AG04450 (cell line): ENCODE measurements at regions not wholly inside any gene's neighbourhood (a gene's known extent, or its start where the extent isn't known, plus 50 kb on each side); places are given as distances from the start of the nearest gene placed in this dataset.

Source experiments
- CTCF ChIA-PET: fragments of 300-600, 350-600 bp; formaldehyde crosslinking; extraction: SDS; loops from one replicate; lab custom pipeline; 2022; ENCODE audit warnings: antibody characterized with exemption, inconsistent platforms; lab: Charles Lee
- POLR2A ChIA-PET: fragments of 350-600 bp; formaldehyde crosslinking; extraction: SDS; loops from one replicate; lab custom pipeline; 2021; ENCODE audit warnings: antibody characterized with exemption, inconsistent platforms; lab: Yijun Ruan, JAX
- DNase-seq: peaks from one replicate; pipeline ENCODE4 v3.0.0-alpha.2; 2011; ENCODE audit warnings: low read depth, low spot score
- H3K27ac ChIP-seq: one replicate; pipeline ENCODE4 v1.5.1; 2012; ENCODE audit warnings: low read depth, low read length, control low read depth
- H3K27me3 ChIP-seq: one replicate; pipeline ENCODE4 v1.6.0; 2012; ENCODE audit warnings: low read length; ENCODE audit not compliant: control insufficient read depth, insufficient read depth
- H3K4me3 ChIP-seq: 2 replicates; pipeline ENCODE4 v1.5.1; 2011; ENCODE audit warnings: mild to moderate bottlenecking, low read depth, low read length, control low read depth
- H3K9me3 ChIP-seq: 2 replicates; pipeline ENCODE4 v1.5.1; 2012; ENCODE audit warnings: low read length; ENCODE audit not compliant: control insufficient read depth, insufficient read depth
- CTCF ChIP-seq: IDR thresholded peaks from 2 replicates; pipeline ENCODE4 v1.5.1; 2011; ENCODE audit warnings: low read depth, low read length, control low read depth, inconsistent platforms

DNA sequence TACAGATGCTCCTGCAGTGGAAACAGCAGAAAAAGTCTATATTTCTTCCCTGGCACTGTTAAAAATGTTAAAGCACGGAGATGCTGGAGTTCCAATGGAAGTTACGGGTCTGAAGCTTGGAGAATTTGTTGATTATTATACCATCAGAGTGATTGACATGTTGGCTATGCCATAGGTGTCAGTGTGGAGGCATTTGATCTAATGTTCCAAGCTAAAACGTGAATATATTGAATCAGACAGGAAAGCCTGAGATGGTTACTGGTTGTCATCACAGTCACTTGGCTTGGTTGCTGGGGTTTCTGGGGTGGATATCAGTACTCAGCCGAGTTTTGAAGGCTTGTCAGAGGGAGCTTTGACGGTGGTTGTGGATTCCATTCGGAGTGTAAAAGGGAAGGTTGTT is 262.9 kb upstream of the CNTNAP5 start:
- no peak for DNase-seq
- TF ChIP-seq CTCF: no peak
- no peak overlapping the region for H3K27ac ChIP-seq
- peaks cover 18% of the 10 kb centered on the region for H3K9me3 ChIP-seq
- no peak overlapping the region for H3K4me3 ChIP-seq
- ChIA-PET POLR2A (no interaction called here), CTCF (no interaction called here)
- no peaks in the 10 kb centered on the region for H3K27me3 ChIP-seq

- H3K4me3 ChIP-seq: no peak overlapping the region
- ChIA-PET CTCF (no interaction called here), POLR2A (no interaction called here)
- no peak for TF ChIP-seq CTCF
- H3K27ac ChIP-seq: no peak overlapping the region
- no peaks in the 10 kb centered on the region for H3K27me3 ChIP-seq
- DNase-seq: no peak
- peaks cover 12% of the 10 kb centered on the region for H3K9me3 ChIP-seq
These were observed 256.9 kb upstream of the CNTNAP5 start for GRCh38 chr2:123768233-123768632.

DNA sequence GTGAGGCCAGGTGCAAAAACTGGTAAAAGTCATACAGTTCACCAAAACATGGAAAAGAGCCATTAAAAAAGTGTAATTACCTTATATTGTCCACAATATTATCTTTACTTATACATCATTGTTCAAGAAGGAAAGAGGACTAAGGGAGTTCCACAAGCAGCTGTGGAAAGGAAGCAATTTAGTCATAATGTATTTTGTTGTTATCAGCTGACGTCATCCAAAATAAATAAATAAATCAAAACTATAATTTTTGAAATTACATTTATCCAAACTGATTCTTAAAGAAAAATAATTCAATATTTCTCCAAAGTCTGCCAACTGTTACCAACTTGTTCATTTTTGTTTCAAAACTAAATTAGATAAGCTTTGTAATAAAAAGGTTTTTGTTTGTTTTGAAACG is 256.1 kb upstream of the CNTNAP5 start:
- H3K9me3 ChIP-seq: peaks cover 12% of the 10 kb centered on the region
- CTCF ChIA-PET: no interaction called here
- no peak overlapping the region for H3K27ac ChIP-seq
- POLR2A ChIA-PET: no interaction called here
- no peak for TF ChIP-seq CTCF
- H3K27me3 ChIP-seq: no peaks in the 10 kb centered on the region
- no peak overlapping the region for H3K4me3 ChIP-seq
- DNase-seq: no peak

DNA sequence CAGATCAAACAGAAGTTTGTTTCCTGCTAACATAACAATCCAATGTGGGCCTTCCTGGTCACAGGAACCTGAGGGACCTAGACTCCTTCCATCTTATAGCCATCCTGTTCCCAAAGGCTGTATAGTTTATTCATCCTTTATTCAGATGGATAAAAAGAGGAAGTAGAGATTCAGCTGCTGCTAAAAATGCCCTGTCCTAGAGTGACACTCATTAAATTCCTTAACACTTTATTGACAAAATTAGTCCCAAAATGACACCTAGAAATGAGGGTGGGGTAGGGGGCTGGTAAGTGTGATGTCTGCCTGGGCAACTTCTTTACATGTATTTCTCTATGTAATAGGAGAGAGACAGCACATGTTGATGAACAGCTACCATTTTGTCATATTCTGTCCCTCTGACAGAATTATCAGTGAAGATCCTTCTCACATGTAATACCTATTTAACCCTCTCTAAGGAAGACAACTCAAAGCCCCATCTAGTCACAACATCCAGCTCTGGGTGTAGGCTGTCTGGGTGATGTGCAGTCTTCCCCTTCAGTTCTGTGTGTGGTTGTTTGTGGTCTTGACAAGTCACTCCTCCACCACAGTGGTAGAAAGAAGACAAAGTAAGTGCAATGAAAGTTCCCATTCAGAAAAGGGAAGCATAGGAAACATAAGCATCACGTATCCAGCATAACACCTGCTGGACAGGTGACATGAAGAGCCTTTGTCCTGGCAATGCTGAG is 253.9 kb upstream of the CNTNAP5 start:
- Histone ChIP-seq H3K27me3 (no peaks in the 10 kb centered on the region), H3K4me3 (no peak overlapping the region), H3K9me3 (peaks cover 12% of the 10 kb centered on the region), H3K27ac (no peak overlapping the region)
- DNase-seq: no peak
- no peak for TF ChIP-seq CTCF
- POLR2A ChIA-PET: no interaction called here
- CTCF ChIA-PET: no interaction called here

- no peak for TF ChIP-seq CTCF
- Histone ChIP-seq H3K4me3 (no peak overlapping the region), H3K27me3 (no peaks in the 10 kb centered on the region), H3K27ac (no peak overlapping the region), H3K9me3 (peaks cover 10% of the 10 kb centered on the region)
- POLR2A ChIA-PET: no interaction called here
- DNase-seq: no peak
- CTCF ChIA-PET: no interaction called here
These were observed 253.0 kb upstream of the CNTNAP5 start for GRCh38 chr2:123771928-123772632.
